ENCODE measurements at regions not wholly inside any gene's neighbourhood (a gene's known extent, or its start where the extent isn't known, plus 50 kb on each side); places are given as distances from the start of the nearest gene placed in this dataset.

DNA sequence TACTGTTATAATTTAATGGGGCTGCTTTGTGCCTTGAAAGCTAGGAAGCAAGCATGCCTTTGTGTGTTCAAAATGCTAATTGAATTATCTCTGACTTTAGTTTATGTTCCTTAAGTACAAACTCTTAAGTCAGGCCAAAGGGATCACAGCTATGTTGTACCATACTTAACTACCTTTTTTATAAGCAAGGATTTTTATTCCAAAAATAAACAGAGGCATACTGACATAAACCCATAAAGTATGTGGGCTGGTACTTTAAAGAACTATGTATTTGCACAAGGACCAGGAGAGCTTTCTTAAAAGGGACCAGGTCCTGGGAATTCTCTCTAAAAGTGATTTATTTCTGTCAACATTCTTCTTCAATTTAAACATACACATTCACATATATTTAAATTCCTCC, 57.8 kb upstream of the HCCS start:
- DNase-seq (ENCODE audit: low read depth in 2 of 2): no peak

DNA sequence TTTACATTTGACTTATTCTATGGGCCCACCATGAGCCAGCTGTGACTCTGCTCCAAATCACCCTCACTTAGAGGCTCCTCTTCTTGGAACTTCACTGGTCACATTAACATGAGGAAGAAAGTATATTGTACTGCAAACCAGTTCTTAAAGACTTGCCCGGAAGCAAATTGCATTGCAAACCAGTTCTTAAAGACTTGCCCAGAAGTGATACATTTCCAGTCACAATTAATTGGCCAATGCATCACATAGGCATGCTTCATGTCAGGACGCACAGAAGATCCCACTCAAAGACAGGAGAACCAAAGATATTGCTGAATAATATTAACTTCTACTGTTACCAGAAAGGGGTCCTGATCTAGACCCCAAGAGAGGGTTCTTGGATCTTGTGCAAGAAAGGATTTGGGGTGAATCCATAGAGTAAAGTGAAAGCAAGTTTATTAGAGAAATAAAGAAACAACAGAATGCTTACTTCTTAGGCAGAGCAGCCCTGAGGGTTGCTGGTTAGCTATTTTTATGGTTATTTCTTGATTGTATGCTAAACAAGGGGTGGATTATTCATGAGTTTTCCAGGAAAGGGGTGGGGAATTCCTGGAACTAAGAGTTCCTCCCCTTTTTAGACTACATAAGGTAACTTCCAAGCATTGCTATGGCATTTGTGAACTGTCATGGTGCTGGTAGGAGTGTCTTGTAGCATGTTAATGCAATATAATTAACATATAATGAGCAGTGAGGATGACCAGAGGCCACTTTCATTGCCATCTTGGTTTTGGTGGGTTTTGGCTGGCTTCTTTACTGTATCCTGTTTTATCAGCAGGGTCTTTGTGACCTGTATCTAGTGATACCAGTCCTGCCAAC, 54.6 kb upstream of the HCCS start:
- no peak for DNase-seq (ENCODE audit: low read depth in 2 of 2)

DNA sequence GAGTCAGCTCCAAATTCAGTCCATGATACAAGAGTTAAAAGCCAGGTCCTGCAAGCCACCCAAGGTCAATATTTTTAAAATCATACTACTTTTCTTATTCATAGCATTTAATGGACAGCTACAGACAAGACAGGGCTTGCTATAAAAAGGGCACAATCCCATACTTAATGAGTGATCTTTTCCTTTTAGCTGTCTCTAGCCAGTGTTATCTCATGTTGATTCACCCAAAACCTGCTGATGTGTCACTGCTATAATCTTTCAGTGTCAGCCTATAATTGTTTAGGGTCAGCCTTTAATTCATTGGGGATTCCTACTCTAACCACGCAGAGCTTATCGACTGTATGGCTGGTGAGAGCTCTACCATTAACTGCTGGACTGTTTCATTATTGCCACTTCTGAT, 51.2 kb upstream of the HCCS start:
- no peak for DNase-seq (ENCODE audit: low read depth in 2 of 2)

Measured in dermis microvascular lymphatic vessel endothelial cell (primary cell).